GM12873 (cell line): ENCODE measurements at regions not wholly inside any gene's neighbourhood (a gene's known extent, or its start where the extent isn't known, plus 50 kb on each side); places are given as distances from the start of the nearest gene placed in this dataset.

ENCODE experiments used
- TF ChIP-seq, protein P1 (sequence below): IDR thresholded peaks from 2 replicates; pipeline ENCODE4 v1.5.1; 2012; ENCODE audit warnings: low read depth, mild to moderate bottlenecking, moderate library complexity, low read length, control low read depth; ENCODE audit not compliant: insufficient read depth; ENCODE audit errors: missing control alignments

- TF ChIP-seq, protein P1, sequence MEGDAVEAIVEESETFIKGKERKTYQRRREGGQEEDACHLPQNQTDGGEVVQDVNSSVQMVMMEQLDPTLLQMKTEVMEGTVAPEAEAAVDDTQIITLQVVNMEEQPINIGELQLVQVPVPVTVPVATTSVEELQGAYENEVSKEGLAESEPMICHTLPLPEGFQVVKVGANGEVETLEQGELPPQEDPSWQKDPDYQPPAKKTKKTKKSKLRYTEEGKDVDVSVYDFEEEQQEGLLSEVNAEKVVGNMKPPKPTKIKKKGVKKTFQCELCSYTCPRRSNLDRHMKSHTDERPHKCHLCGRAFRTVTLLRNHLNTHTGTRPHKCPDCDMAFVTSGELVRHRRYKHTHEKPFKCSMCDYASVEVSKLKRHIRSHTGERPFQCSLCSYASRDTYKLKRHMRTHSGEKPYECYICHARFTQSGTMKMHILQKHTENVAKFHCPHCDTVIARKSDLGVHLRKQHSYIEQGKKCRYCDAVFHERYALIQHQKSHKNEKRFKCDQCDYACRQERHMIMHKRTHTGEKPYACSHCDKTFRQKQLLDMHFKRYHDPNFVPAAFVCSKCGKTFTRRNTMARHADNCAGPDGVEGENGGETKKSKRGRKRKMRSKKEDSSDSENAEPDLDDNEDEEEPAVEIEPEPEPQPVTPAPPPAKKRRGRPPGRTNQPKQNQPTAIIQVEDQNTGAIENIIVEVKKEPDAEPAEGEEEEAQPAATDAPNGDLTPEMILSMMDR: no peak
Observed at GRCh38 chr1:218679988-218680748, 335.0 kb downstream of the TGFB2 start.

DNA sequence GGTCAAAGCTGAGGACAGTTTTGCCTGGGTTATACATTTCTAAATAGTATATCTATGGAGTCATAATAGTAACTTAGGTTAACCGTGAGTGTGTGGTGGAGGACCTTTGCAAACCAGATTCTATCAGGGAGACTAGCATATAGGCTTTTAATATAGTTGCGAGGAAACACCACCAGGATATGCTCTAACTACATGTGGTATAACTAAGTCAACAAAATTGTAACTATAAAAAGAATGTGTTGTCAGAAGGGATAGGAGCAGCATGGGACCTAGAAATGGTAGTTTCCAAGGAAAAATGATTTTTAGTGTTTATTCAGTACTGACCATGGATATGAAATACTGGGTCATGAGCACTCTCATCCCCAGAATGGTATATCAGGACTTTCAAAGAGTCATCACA is 338.1 kb downstream of the TGFB2 start:
- TF ChIP-seq, protein P1: no peak

DNA sequence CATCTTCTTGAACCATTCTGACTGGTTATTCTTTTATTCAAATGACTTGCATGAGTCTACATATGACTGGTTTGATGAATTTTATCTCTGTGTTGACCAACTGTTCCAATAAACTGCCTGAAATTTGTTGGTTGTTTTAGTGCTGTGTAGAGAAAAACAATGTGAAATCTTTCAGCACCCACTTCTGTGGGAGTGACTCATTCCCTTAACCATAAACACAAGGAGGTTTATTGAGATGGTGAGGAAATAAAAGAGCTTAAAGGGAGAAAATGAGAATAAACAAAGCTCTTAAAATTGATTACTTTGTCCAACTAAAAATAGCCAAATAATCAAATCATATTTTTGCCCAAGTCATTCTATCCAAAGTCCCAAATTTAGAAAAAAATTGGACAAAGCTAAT is 341.1 kb downstream of the TGFB2 start:
- TF ChIP-seq, protein P1: no peak

GRCh38 chr1:218686761-218687160 is 341.6 kb downstream of the TGFB2 start:
- TF ChIP-seq, protein P1: no peak

- TF ChIP-seq, protein P1: no peak
Observed at GRCh38 chr1:218692808-218693207, 347.7 kb downstream of the TGFB2 start.

- TF ChIP-seq, protein P1: no peak
Observed at GRCh38 chr1:218693599-218693998, 348.5 kb downstream of the TGFB2 start.

- TF ChIP-seq, protein P1: no peak
Observed at GRCh38 chr1:218694085-218694484, 348.9 kb downstream of the TGFB2 start.
